GM12878 (cell line): ENCODE measurements at regions not wholly inside any gene's neighbourhood (a gene's known extent, or its start where the extent isn't known, plus 50 kb on each side); places are given as distances from the start of the nearest gene placed in this dataset.

Experiments used
- ATAC-seq: fragments of 200-7000 bp; cut with Tn5 transposase; 3 replicates; pipeline ENCODE4 v1.9.1; 2020; ENCODE audit warnings: mild to moderate bottlenecking, moderate library complexity
- BruUV-seq: library from RNA; stranded (reverse); fragments of 400-500 nt; replicated peaks from 2 replicates; lab custom pipeline; 2021; lab: Mats Ljungman, UMichigan
- CTCF ChIA-PET: fragments of 300-600 bp; sonication (Branson Sonifier 250); formaldehyde crosslinking; extraction: SDS; loops from one replicate; lab custom pipeline; 2021; ENCODE audit warnings: inconsistent platforms; lab: Yijun Ruan, JAX
- POLR2A ChIA-PET: fragments of 350-600 bp; formaldehyde crosslinking; extraction: SDS; loops from one replicate; lab custom pipeline; 2021; ENCODE audit warnings: inconsistent platforms; lab: Charles Lee
- RAD21 ChIA-PET: fragments of 300-600 bp; sonication (Branson Sonifier 250); formaldehyde crosslinking; loops from one replicate; lab custom pipeline; 2023; ENCODE audit warnings: antibody characterized with exemption; ENCODE audit not compliant: unreplicated experiment; lab: Charles Lee
- SMC1A ChIA-PET: fragments of 300-600 bp; sonication (Branson Sonifier 250); formaldehyde crosslinking; loops from one replicate; lab custom pipeline; 2023; ENCODE audit not compliant: unreplicated experiment, uncharacterized antibody; lab: Charles Lee
- DNase-seq: peaks from one replicate; pipeline ENCODE4 v3.0.0-alpha.2; 2011; ENCODE audit warnings: low read depth, low spot score
- FAIRE-seq: peaks from 3 replicates; lab custom pipeline; 2011; peaks lifted over from hg19 to GRCh38; lab: Jason Lieb, UNC
- H2AFZ ChIP-seq: 2 replicates; pipeline ENCODE4 v1.6.0; 2011; ENCODE audit warnings: low read depth, low read length, control low read depth; ENCODE audit not compliant: control insufficient read depth
- H3K27ac ChIP-seq: 2 replicates; pipeline ENCODE4 v1.5.1; 2011; ENCODE audit warnings: control low read depth; ENCODE audit not compliant: control insufficient read depth, insufficient read depth
- H3K27me3 ChIP-seq, 2 experiments: replicated peaks in 1 of 2; 2 replicates each; pipeline versions ENCODE4 v1.6.0 to v1.6.1; 2011; ENCODE audit warnings: low read length in 1 of 2; ENCODE audit not compliant: control insufficient read depth in 2 of 2, insufficient read depth in 2 of 2
- H3K36me3 ChIP-seq, 2 experiments: 2 replicates each; pipeline ENCODE4 v1.5.1; 2011; ENCODE audit warnings: low read length in 1 of 2; ENCODE audit not compliant: control insufficient read depth in 2 of 2, insufficient read depth in 2 of 2
- H3K4me1 ChIP-seq: 2 replicates; pipeline ENCODE4 v1.6.1; 2011; ENCODE audit warnings: mild to moderate bottlenecking, low read length, moderate library complexity, mixed read lengths; ENCODE audit not compliant: control insufficient read depth, insufficient read depth
- H3K4me2 ChIP-seq: 2 replicates; pipeline ENCODE4 v1.6.0; 2011; ENCODE audit warnings: control low read depth; ENCODE audit not compliant: control insufficient read depth, insufficient read depth
- H3K4me3 ChIP-seq: fragments of 200-600 bp; sonication (generic); 2 replicates; pipeline ENCODE4 v1.5.1; 2016
- H3K79me2 ChIP-seq: 2 replicates; pipeline ENCODE4 v1.6.0; 2011; ENCODE audit warnings: low read length; ENCODE audit not compliant: control insufficient read depth, insufficient read depth
- H3K9ac ChIP-seq: 2 replicates; pipeline ENCODE4 v1.8.0; 2011; ENCODE audit warnings: low read length, control low read depth, mixed read lengths; ENCODE audit not compliant: control insufficient read depth, insufficient read depth
- H3K9me3 ChIP-seq: replicated peaks from 3 replicates; pipeline ENCODE4 v1.5.1; 2011; ENCODE audit warnings: mild to moderate bottlenecking, low read length; ENCODE audit not compliant: control insufficient read depth, insufficient read depth
- H4K20me1 ChIP-seq: 2 replicates; pipeline ENCODE4 v1.6.0; 2011; ENCODE audit not compliant: control insufficient read depth, insufficient read depth
- BCLAF1 ChIP-seq: fragments of 450-650 bp; IDR thresholded peaks from 2 replicates; pipeline ENCODE4 v1.6.1; 2017; ENCODE audit warnings: antibody characterized with exemption, mild to moderate bottlenecking, moderate library complexity
- BMI1 ChIP-seq: fragments of 450-650 bp; IDR thresholded peaks from 2 replicates; pipeline ENCODE4 v1.6.1; 2016; ENCODE audit warnings: mild to moderate bottlenecking, moderate library complexity, borderline replicate concordance
- E2F4 ChIP-seq: IDR thresholded peaks from 2 replicates; pipeline ENCODE4 v1.6.1; 2012; ENCODE audit warnings: low read depth, low read length, improper control_type of control experiment
- EED ChIP-seq: sonication (generic); IDR thresholded peaks from 2 replicates; pipeline ENCODE4 v1.6.1; 2016; ENCODE audit warnings: antibody characterized with exemption, low read depth
- GABPA ChIP-seq: IDR thresholded peaks from 2 replicates; pipeline ENCODE4 v1.6.1; 2014; ENCODE audit warnings: antibody characterized with exemption, low read depth, mild to moderate bottlenecking, inconsistent platforms
- HDGF ChIP-seq: fragments of 450-650 bp; IDR thresholded peaks from 2 replicates; pipeline ENCODE4 v1.6.1; 2016; ENCODE audit warnings: antibody characterized with exemption
- HSF1 ChIP-seq: fragments of 150-350 bp; IDR thresholded peaks from 2 replicates; pipeline ENCODE4 v1.6.1; 2014; ENCODE audit warnings: mild to moderate bottlenecking, low read depth, low read length
- NRF1 ChIP-seq: conservative IDR thresholded peaks from 2 replicates; pipeline ENCODE4 v1.6.1; 2011; ENCODE audit warnings: mild to moderate bottlenecking, low read depth, low read length, improper control_type of control experiment
- RCOR1 ChIP-seq: conservative IDR thresholded peaks from 2 replicates; pipeline ENCODE4 v1.6.1; 2012; ENCODE audit warnings: low read depth, low read length, improper control_type of control experiment
- SMAD5 ChIP-seq: IDR thresholded peaks from 2 replicates; pipeline ENCODE4 v1.6.1; 2016; ENCODE audit warnings: antibody characterized with exemption, low read depth
- STAT3 ChIP-seq: IDR thresholded peaks from 2 replicates; pipeline ENCODE4 v1.6.1; 2011; ENCODE audit warnings: low read depth, low read length, improper control_type of control experiment
- TAF1 ChIP-seq: IDR thresholded peaks from 2 replicates; pipeline ENCODE4 v1.6.1; 2011; ENCODE audit warnings: mild to moderate bottlenecking, low read depth, low read length, borderline replicate concordance
- WRNIP1 ChIP-seq: IDR thresholded peaks from 2 replicates; pipeline ENCODE4 v1.6.1; 2011; ENCODE audit warnings: low read depth, low read length, improper control_type of control experiment, borderline replicate concordance
- YY1 ChIP-seq: IDR thresholded peaks from 2 replicates; pipeline ENCODE4 v1.6.1; 2011; ENCODE audit warnings: low read depth, mild to moderate bottlenecking, low read length
- ZNF274 ChIP-seq: IDR thresholded peaks from one replicate; pipeline ENCODE4 v1.8.0; 2011; ENCODE audit not compliant: insufficient read length, insufficient read depth
- ZNF622 ChIP-seq: fragments of 450-650 bp; IDR thresholded peaks from 2 replicates; pipeline ENCODE4 v1.6.1; 2017; ENCODE audit warnings: mild to moderate bottlenecking, inconsistent platforms
- ZZZ3 ChIP-seq: IDR thresholded peaks from 2 replicates; pipeline ENCODE4 v1.6.1; 2011; ENCODE audit warnings: low read depth; ENCODE audit not compliant: control insufficient read depth, insufficient read length
- WGBS: methylation state at CpG from one replicate; pipeline ENCODE4 v1.1.6; 2016; ENCODE audit warnings: low lambda C conversion rate; ENCODE audit not compliant: insufficient replicate concordance, insufficient coverage; ENCODE audit errors: missing lambda C conversion rate; 5-methylcytosine and 5-hydroxymethylcytosine counted together
- in situ Hi-C: fragments of 300-500 bp; cut with MboI; formaldehyde crosslinking; loops from 9 replicates; pipeline ENCODE4 v1.14.3; 2018; ENCODE audit warnings: mixed read lengths
- intact Hi-C: fragments of 100-400 bp; cut with micrococcal nuclease; formaldehyde crosslinking; loops from one replicate; pipeline ENCODE4 v1.14.2; 2022; ENCODE audit not compliant: unreplicated experiment

- FAIRE-seq (no peak), DNase-seq (no peak), ATAC-seq (no peak)
- TF ChIP-seq SMAD5: no peak
- no peak for TF ChIP-seq HSF1
- no peak for TF ChIP-seq BMI1
- TF ChIP-seq HDGF: no peak
- TF ChIP-seq BCLAF1: no peak
- TF ChIP-seq GABPA: no peak
- TF ChIP-seq YY1: no peak
- TF ChIP-seq ZZZ3: no peak
- no peak for TF ChIP-seq ZNF274
- no peak for TF ChIP-seq EED
- no peak for TF ChIP-seq WRNIP1
- no peak for TF ChIP-seq E2F4
- TF ChIP-seq STAT3: no peak
- TF ChIP-seq TAF1: no peak
- TF ChIP-seq NRF1: no peak
- TF ChIP-seq RCOR1: no peak
- no peak for TF ChIP-seq ZNF622
- POLR2A ChIA-PET: interaction anchor here (0.6 kb wide), 1 partner anchor 251 kb away, joined by 4 read pairs; no protein-coding TSS in a partner anchor
- in situ Hi-C loops: no loop called here
- RAD21 ChIA-PET: no interaction called here
- SMC1A ChIA-PET: interaction anchor here (1.3 kb wide), 1 partner anchor 10 kb away, joined by 3 read pairs; no protein-coding TSS in a partner anchor
- H3K4me3 ChIP-seq: no peak overlapping the region
- no peaks in the 10 kb centered on the region for H3K4me1 ChIP-seq
- H2AFZ ChIP-seq: no peak overlapping the region
- no peaks in the 10 kb centered on the region for H3K9me3 ChIP-seq
- CTCF ChIA-PET: no interaction called here
- H3K9ac ChIP-seq: no peak overlapping the region
- H4K20me1 ChIP-seq: no peaks in the 10 kb centered on the region
- H3K36me3 ChIP-seq: no peaks in the 10 kb centered on the region
- no TSS peak for BruUV-seq
- intact Hi-C loops: no loop called here
- WGBS: 29% methylated on average over 3 of the region's 3 CpGs
- no peaks in the 10 kb centered on the region for H3K79me2 ChIP-seq
- no peaks in the 10 kb centered on the region for H3K27me3 ChIP-seq
- no peak overlapping the region for H3K27ac ChIP-seq
- H3K4me2 ChIP-seq: no peak overlapping the region
Observed at GRCh38 chr2:117339980-117340379, 474.5 kb upstream of the DDX18 start.
